Trophoblast cell (in vitro differentiated cells and primary cell): ENCODE measurements at regions not wholly inside any gene's neighbourhood (a gene's known extent, or its start where the extent isn't known, plus 50 kb on each side); places are given as distances from the start of the nearest gene placed in this dataset.

Experiments
- DNase-seq, 2 donors: peaks; one replicate each; pipeline ENCODE4 v3.0.0-alpha.2; 2016
- H2AFZ ChIP-seq: 2 replicates; pipeline ENCODE4 v1.6.1; 2013; ENCODE audit warnings: low read length, moderate library complexity, mild to moderate bottlenecking; ENCODE audit not compliant: insufficient read depth, poor library complexity
- H2AK5ac ChIP-seq: 2 replicates; pipeline ENCODE4 v1.6.1; 2013; ENCODE audit warnings: mild to moderate bottlenecking, low read length
- H2BK120ac ChIP-seq: 2 replicates; pipeline ENCODE4 v1.6.1; 2013; ENCODE audit warnings: low read length, mild to moderate bottlenecking, moderate library complexity; ENCODE audit not compliant: insufficient read depth, poor library complexity
- H2BK12ac ChIP-seq: 2 replicates; pipeline ENCODE4 v1.6.1; 2013; ENCODE audit warnings: mild to moderate bottlenecking, low read length, moderate library complexity
- H2BK5ac ChIP-seq: 2 replicates; pipeline ENCODE4 v1.6.1; 2013; ENCODE audit warnings: low read length, low read depth, moderate library complexity, mild to moderate bottlenecking; ENCODE audit not compliant: poor library complexity
- H3K14ac ChIP-seq: 2 replicates; pipeline ENCODE4 v1.6.1; 2013; ENCODE audit warnings: mild to moderate bottlenecking, low read length
- H3K18ac ChIP-seq: 2 replicates; pipeline ENCODE4 v1.6.1; 2013; ENCODE audit warnings: mild to moderate bottlenecking, low read length
- H3K23ac ChIP-seq: 2 replicates; pipeline ENCODE4 v1.6.1; 2013; ENCODE audit warnings: low read length
- H3K27ac ChIP-seq: 2 replicates; pipeline ENCODE4 v1.5.1; 2013; ENCODE audit warnings: low read depth, mild to moderate bottlenecking, inconsistent platforms, low read length, moderate library complexity
- H3K27me3 ChIP-seq: 2 replicates; pipeline ENCODE4 v1.6.1; 2013; ENCODE audit warnings: inconsistent platforms, mild to moderate bottlenecking, low read length, moderate library complexity; ENCODE audit not compliant: insufficient read depth
- H3K36me3 ChIP-seq, 2 experiments: 1 replicate in 1 of 2; 2 replicates in 1 of 2; pipeline ENCODE4 v1.6.1; 2013; ENCODE audit warnings: low read length in 2 of 2, mild to moderate bottlenecking in 2 of 2, moderate library complexity in 1 of 2; ENCODE audit not compliant: insufficient read depth in 2 of 2, control insufficient read depth in 1 of 2
- H3K4ac ChIP-seq: 2 replicates; pipeline ENCODE4 v1.6.1; 2013; ENCODE audit warnings: low read depth, mild to moderate bottlenecking, low read length, moderate library complexity
- H3K4me1 ChIP-seq, 2 experiments: 1 replicate in 1 of 2; 2 replicates in 1 of 2; pipeline ENCODE4 v1.6.1; 2013; ENCODE audit warnings: low read length in 2 of 2, mild to moderate bottlenecking in 2 of 2, moderate library complexity in 1 of 2; ENCODE audit not compliant: insufficient read depth in 2 of 2, control insufficient read depth in 1 of 2
- H3K4me2 ChIP-seq: 2 replicates; pipeline ENCODE4 v1.6.1; 2013; ENCODE audit warnings: inconsistent platforms, mild to moderate bottlenecking, low read length, moderate library complexity
- H3K4me3 ChIP-seq: 2 replicates; pipeline ENCODE4 v1.5.1; 2013; ENCODE audit warnings: mild to moderate bottlenecking, low read depth, low read length, inconsistent platforms
- H3K79me1 ChIP-seq: one replicate; pipeline ENCODE4 v1.6.1; 2013; ENCODE audit warnings: low read length
- H3K79me2 ChIP-seq: 2 replicates; pipeline ENCODE4 v1.6.1; 2013; ENCODE audit warnings: low read length, mild to moderate bottlenecking; ENCODE audit not compliant: control insufficient read depth, insufficient read depth, poor library complexity
- H3K9ac ChIP-seq: 2 replicates; pipeline ENCODE4 v1.6.1; 2013; ENCODE audit warnings: mild to moderate bottlenecking, low read length
- H3K9me3 ChIP-seq: 2 replicates; pipeline ENCODE4 v1.6.1; 2013; ENCODE audit warnings: low read depth, mild to moderate bottlenecking, control low read depth, inconsistent platforms, low read length; ENCODE audit not compliant: insufficient read depth
- H4K12ac ChIP-seq: 2 replicates; pipeline ENCODE4 v1.6.1; 2013; ENCODE audit warnings: low read depth, mild to moderate bottlenecking, low read length, moderate library complexity
- H4K8ac ChIP-seq: 2 replicates; pipeline ENCODE4 v1.6.1; 2013; ENCODE audit warnings: low read depth, mild to moderate bottlenecking, low read length, moderate library complexity
- H4K91ac ChIP-seq: one replicate; pipeline ENCODE4 v1.6.1; 2013; ENCODE audit warnings: low read depth, mild to moderate bottlenecking, low read length, moderate library complexity
- WGBS: extraction: QIAGEN DNeasy Blood & Tissue Kit; methylation state at CpG from one replicate; pipeline ENCODE4 v1.1.7; 2013; ENCODE audit warnings: missing lambda C conversion rate; ENCODE audit not compliant: insufficient read length, insufficient coverage; ENCODE audit errors: extremely low coverage; 5-methylcytosine and 5-hydroxymethylcytosine counted together

- DNase-seq = peak; percentile 5 to 46
- peak overlapping the region; percentile 56 for H3K4me2 ChIP-seq
- no peak overlapping the region for H3K23ac ChIP-seq
Measured at GRCh38 chr6:165987483-165988301, 180.0 kb downstream of the TBXT start.

DNA sequence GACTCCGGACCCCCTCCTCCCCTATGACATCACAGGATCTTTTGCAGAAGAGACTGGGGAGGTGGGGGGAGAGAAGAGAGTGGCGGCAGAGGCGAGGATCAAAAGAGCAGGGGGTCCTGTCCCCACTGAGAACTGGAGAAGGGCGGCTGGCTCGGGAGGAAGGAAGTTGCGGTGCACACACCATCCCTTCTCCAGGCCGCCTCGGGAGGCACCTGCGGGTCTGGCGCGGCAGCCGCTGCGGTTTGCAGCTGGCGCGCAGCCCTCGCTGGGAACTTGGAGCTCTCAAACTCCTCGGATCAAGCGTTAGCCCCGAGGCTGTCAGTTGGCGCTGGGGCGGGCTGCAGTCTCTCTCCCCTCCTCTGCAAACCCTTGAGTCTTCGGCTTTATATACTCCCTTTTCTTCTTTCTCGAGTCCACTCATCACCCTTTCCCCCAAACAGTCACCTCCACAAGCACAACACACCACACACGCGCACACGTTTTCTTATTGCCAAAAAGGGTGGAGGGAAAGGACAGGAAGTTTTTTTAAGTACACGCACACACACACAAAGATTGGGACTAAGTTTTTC, 180.7 kb downstream of the TBXT start:
- no peaks in the 10 kb centered on the region for H3K79me1 ChIP-seq
- H2AK5ac ChIP-seq = no peak overlapping the region
- H3K79me2 ChIP-seq = no peaks in the 10 kb centered on the region
- H3K4me3 ChIP-seq = no peak overlapping the region
- peaks cover 11% of the 10 kb centered on the region for H3K9me3 ChIP-seq
- WGBS = no CpG with 5 or more reads among the region's 27 CpGs
- H2AFZ ChIP-seq = no peak overlapping the region
- no peak overlapping the region for H2BK5ac ChIP-seq
- H2BK12ac ChIP-seq = no peak overlapping the region
- peaks cover 0 to 4% of the 10 kb centered on the region in 2 experiments for H3K4me1 ChIP-seq
- no peaks in the 10 kb centered on the region for H3K36me3 ChIP-seq
- H3K14ac ChIP-seq = no peak overlapping the region
- no peak overlapping the region for H2BK120ac ChIP-seq
- H3K27me3 ChIP-seq = peaks cover 55% of the 10 kb centered on the region
- no peak overlapping the region for H4K8ac ChIP-seq
- H3K27ac ChIP-seq = no peak overlapping the region
- no peak overlapping the region for H3K18ac ChIP-seq
- H3K23ac ChIP-seq = no peak overlapping the region
- no peak overlapping the region for H4K91ac ChIP-seq
- H3K4ac ChIP-seq = no peak overlapping the region
- H3K9ac ChIP-seq = no peak overlapping the region
- DNase-seq = no peak
- H4K12ac ChIP-seq = no peak overlapping the region
- H3K4me2 ChIP-seq = peak overlapping the region; percentile 56

More at GRCh38 chr6:165987483-165988301, 180.0 kb downstream of the TBXT start:
- Histone ChIP-seq H4K12ac (no peak overlapping the region), H2AK5ac (no peak overlapping the region), H2BK120ac (no peak overlapping the region), H2AFZ (no peak overlapping the region), H3K27me3 (peaks cover 55% of the 10 kb centered on the region), H3K27ac (no peak overlapping the region), H4K8ac (no peak overlapping the region), H3K4me1 (peaks cover 0 to 4% of the 10 kb centered on the region in 2 experiments), H3K14ac (no peak overlapping the region), H3K4ac (no peak overlapping the region), H3K9ac (no peak overlapping the region), H2BK12ac (no peak overlapping the region), H2BK5ac (no peak overlapping the region), H4K91ac (no peak overlapping the region), H3K9me3 (peaks cover 11% of the 10 kb centered on the region), H3K79me2 (no peaks in the 10 kb centered on the region), H3K36me3 (no peaks in the 10 kb centered on the region), H3K79me1 (no peaks in the 10 kb centered on the region), H3K18ac (no peak overlapping the region), H3K4me3 (no peak overlapping the region)
- no CpG with 5 or more reads among the region's 51 CpGs for WGBS

DNA sequence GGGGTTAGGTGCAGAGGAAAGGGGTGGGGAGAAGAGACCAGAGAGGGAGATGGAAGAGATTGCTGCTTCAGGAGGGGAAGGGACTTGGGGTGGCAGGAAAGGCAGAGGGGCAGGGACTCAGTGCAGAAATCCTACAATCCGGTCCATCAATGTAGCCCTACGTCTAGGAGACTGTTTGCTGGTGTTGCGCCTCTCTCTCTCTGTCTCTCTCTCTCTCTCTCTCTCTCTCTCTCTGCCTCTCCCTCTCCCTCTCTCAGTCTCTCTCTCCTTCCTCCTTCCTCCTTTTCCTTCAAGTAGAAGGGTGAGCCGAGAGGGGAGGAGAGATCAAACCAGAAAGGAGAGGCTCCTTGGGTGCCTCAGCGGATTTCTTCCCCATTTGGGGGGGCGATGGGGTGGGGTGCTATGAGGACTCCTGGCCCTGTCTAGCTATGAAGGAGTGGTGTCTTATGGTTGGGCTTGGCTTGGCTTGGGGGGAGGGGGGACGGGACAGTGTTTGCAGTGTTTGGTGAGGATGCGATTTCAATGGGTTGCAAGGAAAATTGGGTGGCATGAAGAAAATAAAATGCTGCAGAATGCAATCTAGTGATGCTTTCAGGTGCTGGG, 181.2 kb downstream of the TBXT start:
- no peak overlapping the region for H3K4ac ChIP-seq
- no peak overlapping the region for H2BK120ac ChIP-seq
- no peak overlapping the region for H3K18ac ChIP-seq
- H2AFZ ChIP-seq = no peak overlapping the region
- H4K8ac ChIP-seq = no peak overlapping the region
- no peak overlapping the region for H3K9ac ChIP-seq
- H3K79me1 ChIP-seq = no peaks in the 10 kb centered on the region
- no peak overlapping the region for H3K14ac ChIP-seq
- no peak overlapping the region for H2BK12ac ChIP-seq
- H3K79me2 ChIP-seq = no peaks in the 10 kb centered on the region
- no peak overlapping the region for H2BK5ac ChIP-seq
- H4K91ac ChIP-seq = no peak overlapping the region
- DNase-seq = no peak
- no peak overlapping the region for H3K23ac ChIP-seq
- H4K12ac ChIP-seq = no peak overlapping the region
- H3K4me2 ChIP-seq = no peak overlapping the region
- H3K27ac ChIP-seq = no peak overlapping the region
- no peak overlapping the region for H3K4me3 ChIP-seq
- peaks cover 0 to 4% of the 10 kb centered on the region in 2 experiments for H3K4me1 ChIP-seq
- H3K9me3 ChIP-seq = peaks cover 8% of the 10 kb centered on the region
- WGBS = no CpG with 5 or more reads among the region's 8 CpGs
- H2AK5ac ChIP-seq = no peak overlapping the region
- H3K27me3 ChIP-seq = peaks cover 55% of the 10 kb centered on the region
- no peaks in the 10 kb centered on the region for H3K36me3 ChIP-seq

DNA sequence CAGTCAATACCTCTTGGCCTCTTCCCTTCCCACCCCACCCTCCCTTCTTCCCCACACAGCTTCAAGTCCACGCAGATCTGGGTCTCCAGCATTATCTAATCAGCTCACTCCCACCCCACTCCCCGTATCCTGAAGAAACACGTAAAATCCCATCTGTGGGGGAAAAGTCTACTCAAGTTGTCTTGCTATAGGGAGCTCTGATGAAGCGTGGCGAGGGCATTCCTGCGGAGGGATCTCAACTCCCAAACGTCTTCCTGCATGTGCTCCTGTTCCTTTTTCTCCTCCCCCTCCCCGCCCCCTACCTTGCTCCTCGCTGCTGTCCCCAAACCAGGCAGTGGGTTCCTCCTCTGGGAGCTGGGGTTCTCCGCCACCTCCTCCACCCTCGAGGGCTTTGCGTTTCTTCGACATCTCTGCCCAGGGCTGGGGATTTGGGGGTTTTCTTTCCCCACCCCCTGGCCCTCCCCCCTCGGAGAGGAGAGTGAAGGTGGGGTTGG, 181.8 kb downstream of the TBXT start:
- no peak overlapping the region for H3K9ac ChIP-seq
- no peak overlapping the region for H3K27ac ChIP-seq
- no peak overlapping the region for H2AK5ac ChIP-seq
- H4K12ac ChIP-seq = no peak overlapping the region
- H3K4me2 ChIP-seq = no peak overlapping the region
- H3K79me2 ChIP-seq = no peaks in the 10 kb centered on the region
- no peak overlapping the region for H2BK5ac ChIP-seq
- H4K8ac ChIP-seq = no peak overlapping the region
- peaks cover 55% of the 10 kb centered on the region for H3K27me3 ChIP-seq
- H3K14ac ChIP-seq = no peak overlapping the region
- no peak overlapping the region for H3K4ac ChIP-seq
- no peak overlapping the region for H3K23ac ChIP-seq
- no peaks in the 10 kb centered on the region for H3K36me3 ChIP-seq
- H3K79me1 ChIP-seq = no peaks in the 10 kb centered on the region
- H3K9me3 ChIP-seq = peaks cover 6% of the 10 kb centered on the region
- H4K91ac ChIP-seq = no peak overlapping the region
- H3K4me1 ChIP-seq = peaks cover 0 to 4% of the 10 kb centered on the region in 2 experiments
- no peak overlapping the region for H2BK120ac ChIP-seq
- no peak overlapping the region for H3K18ac ChIP-seq
- H2BK12ac ChIP-seq = no peak overlapping the region
- no peak for DNase-seq
- no CpG with 5 or more reads among the region's 14 CpGs for WGBS
- no peak overlapping the region for H2AFZ ChIP-seq
- H3K4me3 ChIP-seq = no peak overlapping the region
